B cell (primary cell): ENCODE measurements at regions not wholly inside any gene's neighbourhood (a gene's known extent, or its start where the extent isn't known, plus 50 kb on each side); places are given as distances from the start of the nearest gene placed in this dataset.

Experiments
- ATAC-seq: fragments of 200-7000 bp; cut with Tn5 transposase; one replicate; pipeline ENCODE4 v1.10.0; 2021; ENCODE audit warnings: low read depth, mild to moderate bottlenecking, moderate number of reproducible peaks, moderate library complexity
- CTCF ChIA-PET: fragments of 350-600 bp; sonication (Branson Sonifier 250); formaldehyde crosslinking; loops from one replicate; lab custom pipeline; 2021; ENCODE audit warnings: antibody characterized with exemption, inconsistent platforms; lab: Charles Lee
- POLR2A ChIA-PET: fragments of 350-600 bp; sonication (Branson Sonifier 250); formaldehyde crosslinking; loops from one replicate; lab custom pipeline; 2021; ENCODE audit warnings: antibody characterized with exemption; lab: Charles Lee
- DNase-seq: peaks from one replicate; pipeline ENCODE4 v3.0.0; 2013
- H2AFZ ChIP-seq: 2 replicates; pipeline ENCODE4 v1.6.1; 2012; ENCODE audit warnings: mild to moderate bottlenecking, low read depth, low read length; ENCODE audit not compliant: insufficient read depth, poor library complexity, severe bottlenecking
- H3K27ac ChIP-seq, 2 donors: 1 replicate in 1 of 2; 2 replicates in 1 of 2; pipeline ENCODE4 v1.5.1; 2012 to 2013; ENCODE audit warnings: low read length in 2 of 2, mild to moderate bottlenecking in 2 of 2, moderate library complexity in 1 of 2
- H3K27me3 ChIP-seq, 4 experiments: fragments of 200-600 bp in 1 of 4; sonication (generic) in 1 of 4; replicated peaks in 1 of 4; 1 replicate in 2 of 4; 2 replicates in 2 of 4; pipeline versions ENCODE4 v1.6.1 to v1.7.0; 2013 to 2016; ENCODE audit warnings: low read length in 3 of 4, mild to moderate bottlenecking in 2 of 4, mixed read lengths in 1 of 4, moderate library complexity in 1 of 4; ENCODE audit not compliant: insufficient read depth in 4 of 4, control insufficient read depth in 3 of 4; ENCODE audit errors: control extremely low read depth in 1 of 4
- H3K36me3 ChIP-seq, 2 experiments: replicated peaks in 1 of 2; 1 replicate in 1 of 2; 2 replicates in 1 of 2; pipeline versions ENCODE4 v1.6.1 to v1.7.1; 2013; ENCODE audit warnings: low read length in 1 of 2; ENCODE audit not compliant: insufficient read depth in 2 of 2, control insufficient read depth in 1 of 2; ENCODE audit errors: control extremely low read depth in 1 of 2, extremely low read depth in 1 of 2
- H3K4me1 ChIP-seq, 2 donors: fragments of 200-600 bp in 1 of 2; sonication (generic) in 1 of 2; 1 replicate in 1 of 2; 2 replicates in 1 of 2; pipeline versions ENCODE4 v1.5.1 to v1.6.1; 2013 to 2017; ENCODE audit warnings: low read length in 2 of 2; ENCODE audit not compliant: control insufficient read depth in 2 of 2, insufficient read depth in 2 of 2
- H3K4me2 ChIP-seq: replicated peaks from 2 replicates; pipeline ENCODE3; 2012; ENCODE audit warnings: mild to moderate bottlenecking, low read depth, low read length; ENCODE audit not compliant: poor library complexity, severe bottlenecking
- H3K4me3 ChIP-seq, 5 experiments: fragments of 200-600 bp in 1 of 5; sonication (generic) in 1 of 5; 1 replicate in 3 of 5; 2 replicates in 2 of 5; pipeline versions ENCODE4 v1.5.1 to v1.7.0; 2011 to 2016; ENCODE audit warnings: low read length in 4 of 5, mild to moderate bottlenecking in 4 of 5, low read depth in 2 of 5, control low read depth in 1 of 5, moderate library complexity in 1 of 5; ENCODE audit not compliant: insufficient read depth in 1 of 5; ENCODE audit errors: control extremely low read depth in 1 of 5, extremely low read depth in 1 of 5
- H3K79me2 ChIP-seq: fragments of 200-600 bp; sonication (generic); one replicate; pipeline ENCODE4 v1.6.0; 2016; ENCODE audit warnings: low read length; ENCODE audit not compliant: control insufficient read depth, insufficient read depth
- H3K9ac ChIP-seq: fragments of 200-600 bp; sonication (generic); 2 replicates; pipeline ENCODE4 v1.6.1; 2017; ENCODE audit warnings: mild to moderate bottlenecking, low read length, moderate library complexity
- H3K9me3 ChIP-seq, 3 donors: one replicate each; pipeline versions ENCODE4 v1.6.1 to v1.7.1; 2013; ENCODE audit warnings: low read length in 2 of 3; ENCODE audit not compliant: control insufficient read depth in 2 of 3, insufficient read depth in 1 of 3; ENCODE audit errors: control extremely low read depth in 1 of 3
- H4K20me1 ChIP-seq: 2 replicates; pipeline ENCODE4 v1.6.0; 2012; ENCODE audit warnings: mild to moderate bottlenecking, low read length; ENCODE audit not compliant: insufficient read depth, control insufficient read depth, poor library complexity, severe bottlenecking
- H3K27ac Mint-ChIP-seq: one replicate; pipeline ENCODE4 v1.8.0; 2021; ENCODE audit warnings: mixed read lengths
- H3K27me3 Mint-ChIP-seq: one replicate; pipeline ENCODE4 v1.8.0; 2021; ENCODE audit warnings: mixed read lengths
- H3K4me1 Mint-ChIP-seq: one replicate; pipeline ENCODE4 v1.8.0; 2021; ENCODE audit warnings: mixed read lengths
- H3K4me3 Mint-ChIP-seq: one replicate; pipeline ENCODE4 v1.8.0; 2021; ENCODE audit warnings: mixed read lengths
- H3K9me3 Mint-ChIP-seq: one replicate; pipeline ENCODE4 v1.8.0; 2022; ENCODE audit warnings: mixed read lengths; ENCODE audit not compliant: insufficient read depth
- CTCF ChIP-seq: fragments of 200-600 bp; IDR thresholded peaks from one replicate; pipeline ENCODE4 v1.8.0; 2022; ENCODE audit warnings: antibody characterized with exemption, mild to moderate bottlenecking
- EZH2 ChIP-seq: IDR thresholded peaks from 2 replicates; pipeline ENCODE4 v1.6.1; 2012; ENCODE audit warnings: borderline replicate concordance, low read depth, mild to moderate bottlenecking, moderate library complexity, low read length; ENCODE audit not compliant: insufficient read depth, poor library complexity, severe bottlenecking
- WGBS: methylation state at CpG from one replicate; pipeline ENCODE4 v1.1.5; 2013; ENCODE audit warnings: missing lambda C conversion rate; ENCODE audit not compliant: insufficient coverage; 5-methylcytosine and 5-hydroxymethylcytosine counted together
- intact Hi-C: fragments of 100-400 bp; cut with micrococcal nuclease; formaldehyde crosslinking; loops from one replicate; pipeline ENCODE4 v1.10.0; 2022

DNA sequence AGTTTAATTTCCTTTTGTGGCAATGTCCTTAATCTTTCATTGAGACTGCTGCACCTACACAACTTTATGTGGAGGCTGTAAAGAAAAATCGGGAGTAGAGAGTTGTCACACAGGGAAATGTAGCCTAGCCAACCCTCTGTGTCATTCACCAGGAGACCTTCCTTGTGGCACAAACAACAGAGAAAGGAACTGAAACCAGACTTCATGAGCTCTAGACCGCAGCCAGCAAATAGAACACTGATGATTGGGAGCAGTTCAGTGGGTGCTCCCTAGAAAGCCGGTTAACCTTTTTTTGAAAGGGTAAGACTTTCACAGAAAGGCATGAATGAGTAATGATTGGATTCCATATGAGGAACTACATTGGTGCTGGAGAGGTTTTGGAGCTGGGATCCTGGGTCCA, 1752.4 kb upstream of the CELF4 start:
- H3K79me2 ChIP-seq: no peaks in the 10 kb centered on the region
- no peak overlapping the region for H3K4me3 ChIP-seq
- no peaks in the 10 kb centered on the region for H4K20me1 ChIP-seq
- ChIA-PET CTCF (no interaction called here), POLR2A (no interaction called here)
- DNase-seq (no peak), ATAC-seq (no peak)
- Mint-ChIP-seq H3K27me3 (no peaks in the 10 kb centered on the region), H3K4me1 (peaks cover 5% of the 10 kb centered on the region), H3K4me3 (no peak overlapping the region), H3K27ac (no peak overlapping the region), H3K9me3 (no peaks in the 10 kb centered on the region)
- intact Hi-C loops: no loop called here
- no peak overlapping the region for H3K4me2 ChIP-seq
- H3K9ac ChIP-seq: no peak overlapping the region
- no peaks in the 10 kb centered on the region for H3K9me3 ChIP-seq
- H3K36me3 ChIP-seq: no peaks in the 10 kb centered on the region
- 45% methylated on average over 2 of the region's 3 CpGs for WGBS
- H2AFZ ChIP-seq: no peak overlapping the region
- no peak overlapping the region for H3K27ac ChIP-seq
- H3K27me3 ChIP-seq: no peaks in the 10 kb centered on the region
- no peaks in the 10 kb centered on the region for H3K4me1 ChIP-seq
- TF ChIP-seq CTCF (no peak), EZH2 (no peak)

GRCh38 chr18:39314595-39314994, 1749.0 kb upstream of the CELF4 start:
- no peak overlapping the region for H3K27ac Mint-ChIP-seq
- no peaks in the 10 kb centered on the region for H4K20me1 ChIP-seq
- CTCF ChIA-PET: no interaction called here
- no peaks in the 10 kb centered on the region for H3K36me3 ChIP-seq
- intact Hi-C loops: no loop called here
- no peak overlapping the region for H3K4me3 Mint-ChIP-seq
- no peak overlapping the region for H3K4me3 ChIP-seq
- ATAC-seq: no peak
- H3K27ac ChIP-seq: no peak overlapping the region
- peaks cover 0 to 8% (median 0%) of the 10 kb centered on the region in 3 donors for H3K9me3 ChIP-seq
- no peak for DNase-seq
- peaks cover 5% of the 10 kb centered on the region for H3K4me1 Mint-ChIP-seq
- H2AFZ ChIP-seq: no peak overlapping the region
- POLR2A ChIA-PET: no interaction called here
- peaks cover 2% of the 10 kb centered on the region for H3K9me3 Mint-ChIP-seq
- H3K9ac ChIP-seq: no peak overlapping the region
- H3K4me1 ChIP-seq: no peaks in the 10 kb centered on the region
- H3K4me2 ChIP-seq: no peak overlapping the region
- H3K27me3 ChIP-seq: no peaks in the 10 kb centered on the region
- WGBS: 95% methylated on average over 2 of the region's 2 CpGs
- TF ChIP-seq CTCF (no peak), EZH2 (no peak)
- no peaks in the 10 kb centered on the region for H3K27me3 Mint-ChIP-seq
- H3K79me2 ChIP-seq: no peaks in the 10 kb centered on the region
